ENCODE measurements at regions not wholly inside any gene's neighbourhood (a gene's known extent, or its start where the extent isn't known, plus 50 kb on each side); places are given as distances from the start of the nearest gene placed in this dataset.
"Not testable (repeated sequence)": the region's sequence is repeated elsewhere in the genome, so short reads cannot be mapped to it uniquely, and the experiment has no call there.

- DNase-seq (ENCODE audit: insufficient read length, low spot score) (no peak), FAIRE-seq (no peak)
Measured at GRCh38 chr18:41642756-41643155, 312.3 kb upstream of the PIK3C3 start.

DNA sequence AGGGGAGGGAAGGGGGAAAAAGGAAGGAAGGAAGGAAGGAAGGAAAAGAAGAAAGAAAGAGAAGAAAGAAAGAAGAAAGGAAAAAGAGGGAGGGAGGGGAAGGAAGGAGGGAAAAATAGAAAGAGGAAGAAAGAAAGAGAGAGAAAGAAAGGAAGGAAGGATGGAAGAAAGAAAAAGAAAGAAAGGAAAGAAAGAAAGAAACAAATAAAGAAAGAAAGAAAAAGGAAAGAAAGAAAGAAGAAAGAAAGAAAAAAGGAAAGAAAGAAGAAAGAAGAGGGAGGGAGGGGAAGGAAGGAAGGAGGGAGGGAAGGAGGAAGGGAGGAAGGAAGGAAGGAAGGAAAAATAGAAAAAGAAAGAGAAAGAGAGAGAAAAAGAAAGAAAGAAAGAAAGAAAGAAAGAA, 315.8 kb upstream of the PIK3C3 start:
- FAIRE-seq (no peak), DNase-seq (ENCODE audit: insufficient read length, low spot score) (no peak)

DNA sequence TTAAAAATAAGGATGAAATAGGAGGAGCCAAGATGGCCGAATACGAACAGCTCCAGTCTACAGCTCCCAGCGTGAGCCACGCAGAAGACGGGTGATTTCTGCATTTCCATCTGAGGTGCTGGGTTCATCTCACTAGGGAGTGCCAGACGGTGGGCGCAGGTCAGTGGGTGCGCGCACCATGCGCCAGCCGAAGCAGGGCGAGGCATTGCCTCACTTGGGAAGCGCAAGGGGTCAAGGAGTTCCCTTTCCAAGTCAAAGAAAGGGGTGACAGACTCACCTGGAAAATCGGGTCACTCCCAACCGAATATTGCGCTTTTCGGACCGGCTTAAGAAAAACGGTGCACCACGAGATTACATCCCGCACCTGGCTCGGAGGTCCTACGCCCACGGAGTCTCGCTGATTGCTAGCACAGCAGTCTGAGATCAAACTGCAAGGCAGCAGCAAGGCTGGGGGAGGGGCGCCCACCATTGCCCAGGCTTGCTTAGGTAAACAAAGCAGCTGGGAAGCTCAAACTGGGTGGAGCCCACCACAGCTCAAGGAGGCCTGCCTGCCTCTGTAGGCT, 323.2 kb upstream of the PIK3C3 start:
- not testable (repeated sequence) for DNase-seq (ENCODE audit: insufficient read length, low spot score); FAIRE-seq

GRCh38 chr18:41630232-41630886, 324.7 kb upstream of the PIK3C3 start:
- DNase-seq (ENCODE audit: insufficient read length, low spot score): no peak
- FAIRE-seq: no peak

- FAIRE-seq: no peak
- no peak for DNase-seq (ENCODE audit: insufficient read length, low spot score)
Measured at GRCh38 chr18:41624460-41624859, 330.6 kb upstream of the PIK3C3 start.

DNA sequence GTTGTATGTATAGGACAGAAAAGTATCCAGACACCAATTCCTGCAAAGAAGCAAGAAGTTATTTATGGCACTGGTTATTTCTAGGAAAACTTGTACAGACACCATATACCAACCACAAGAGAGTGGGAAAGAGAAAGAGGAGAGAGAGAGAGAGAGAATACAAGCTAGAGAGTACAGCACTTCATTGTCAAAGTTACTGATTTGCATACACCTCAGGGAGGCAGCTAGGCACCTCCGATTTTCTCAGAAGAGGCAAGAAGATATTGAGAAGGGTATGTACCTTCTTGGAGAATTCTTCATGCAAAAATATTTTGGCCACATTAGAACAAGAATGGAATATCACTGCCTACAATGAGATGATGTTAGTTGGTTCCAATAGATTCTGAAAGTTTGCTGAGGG, 333.9 kb upstream of the PIK3C3 start:
- no peak for DNase-seq (ENCODE audit: insufficient read length, low spot score)
- FAIRE-seq: no peak

GRCh38 chr18:41618147-41618546, 336.9 kb upstream of the PIK3C3 start:
- no peak for FAIRE-seq
- no peak for DNase-seq (ENCODE audit: insufficient read length, low spot score)

GRCh38 chr18:41617647-41618046, 337.4 kb upstream of the PIK3C3 start:
- FAIRE-seq: no peak
- DNase-seq (ENCODE audit: insufficient read length, low spot score): no peak

- DNase-seq (ENCODE audit: insufficient read length, low spot score) (no peak), FAIRE-seq (no peak)
Measured at GRCh38 chr18:41613003-41613609, 341.9 kb upstream of the PIK3C3 start.

DNA sequence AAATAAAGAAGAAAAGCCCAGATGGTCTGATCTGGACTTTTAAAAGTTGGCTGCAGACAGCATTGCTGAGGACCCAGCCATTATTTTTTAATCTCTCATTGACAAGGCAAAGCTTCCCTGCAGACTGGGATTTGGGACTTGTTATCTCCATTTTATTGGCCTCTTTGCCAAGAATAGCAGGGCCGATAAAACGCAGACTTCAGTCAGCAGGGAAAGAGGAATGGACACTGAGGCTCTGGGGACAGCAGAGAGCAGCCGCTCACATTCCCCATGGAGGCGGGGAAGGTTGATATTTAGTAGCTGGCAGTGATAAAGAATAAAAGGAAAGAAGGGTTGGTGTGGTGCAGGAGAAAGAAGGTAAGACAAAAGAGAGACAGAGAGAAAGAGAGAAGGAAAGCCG, 350.1 kb upstream of the PIK3C3 start:
- no peak for FAIRE-seq
- DNase-seq (ENCODE audit: insufficient read length, low spot score): no peak

DNA sequence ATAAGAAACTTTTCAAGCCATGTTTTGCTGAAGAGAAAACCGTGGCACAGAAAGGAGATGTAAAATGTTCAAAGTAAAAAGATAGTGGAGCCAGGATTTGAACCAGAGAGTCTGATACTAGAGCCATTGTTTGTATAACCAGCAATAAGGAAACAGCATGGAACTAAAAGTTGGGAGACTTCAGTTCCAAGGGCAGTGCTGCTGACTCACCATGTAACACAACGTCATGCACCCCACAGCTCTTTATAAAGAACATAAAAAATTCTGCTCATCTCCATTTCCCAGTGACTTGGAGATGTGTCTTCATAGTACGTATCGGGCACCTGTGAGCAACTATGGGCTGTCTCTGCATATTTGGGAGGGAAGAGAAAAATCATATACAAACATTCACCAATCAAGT, 353.0 kb upstream of the PIK3C3 start:
- no peak for DNase-seq (ENCODE audit: insufficient read length, low spot score)
- FAIRE-seq: no peak

- FAIRE-seq: no peak
- DNase-seq (ENCODE audit: insufficient read length, low spot score): no peak
Measured at GRCh38 chr18:41600693-41601391, 354.2 kb upstream of the PIK3C3 start.

DNA sequence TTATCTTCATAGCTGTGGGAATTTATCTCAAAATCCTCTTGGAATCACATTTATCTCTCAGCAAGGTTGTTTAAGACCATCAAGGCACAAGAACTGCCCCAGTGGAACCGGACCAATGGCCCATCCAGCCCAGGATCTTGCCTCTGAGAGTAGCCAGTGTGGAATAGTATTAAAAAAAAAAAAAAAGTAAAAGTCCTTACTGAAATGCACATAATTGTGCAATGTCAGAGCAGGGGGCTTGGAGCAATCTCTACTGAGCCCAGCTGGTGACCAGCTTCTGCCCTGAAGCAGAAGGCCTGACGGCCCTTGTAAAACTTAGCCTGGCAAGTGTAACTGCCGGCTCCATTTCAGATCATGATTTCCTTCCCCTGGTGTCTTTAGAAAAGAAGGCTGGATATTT, 355.6 kb upstream of the PIK3C3 start:
- FAIRE-seq (no peak), DNase-seq (ENCODE audit: insufficient read length, low spot score) (no peak)

DNA sequence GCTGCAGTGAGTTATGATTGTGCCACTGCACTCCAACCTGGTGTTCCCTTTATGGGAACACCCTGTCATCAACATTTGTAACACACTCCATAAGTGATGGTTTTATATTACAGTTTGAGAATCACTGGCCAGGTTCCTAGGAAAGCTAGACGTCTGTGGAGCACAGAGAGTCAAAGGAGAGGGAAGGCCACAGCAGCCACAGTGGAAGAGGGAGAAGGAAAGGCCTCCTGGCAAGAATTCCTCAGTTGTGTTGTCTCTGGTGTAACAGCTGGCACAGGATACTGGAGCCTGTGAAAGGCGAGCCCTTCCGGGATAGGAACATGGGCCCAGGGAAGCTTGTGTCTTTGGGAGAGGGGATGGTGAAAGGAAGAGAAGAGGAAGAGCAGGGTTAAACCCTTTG, 360.5 kb upstream of the PIK3C3 start:
- no peak for DNase-seq (ENCODE audit: insufficient read length, low spot score)
- FAIRE-seq: no peak

- no peak for FAIRE-seq
Measured at GRCh38 chr18:41593171-41593675, 361.8 kb upstream of the PIK3C3 start.

GRCh38 chr18:41587976-41588375, 367.1 kb upstream of the PIK3C3 start:
- DNase-seq (ENCODE audit: insufficient read length, low spot score): no peak
- no peak for FAIRE-seq

More at GRCh38 chr18:41593171-41593675, 361.8 kb upstream of the PIK3C3 start:
- DNase-seq (ENCODE audit: insufficient read length, low spot score): no peak

- no peak for FAIRE-seq
- no peak for DNase-seq (ENCODE audit: insufficient read length, low spot score)
Measured at GRCh38 chr18:41585512-41585911, 369.5 kb upstream of the PIK3C3 start.

DNA sequence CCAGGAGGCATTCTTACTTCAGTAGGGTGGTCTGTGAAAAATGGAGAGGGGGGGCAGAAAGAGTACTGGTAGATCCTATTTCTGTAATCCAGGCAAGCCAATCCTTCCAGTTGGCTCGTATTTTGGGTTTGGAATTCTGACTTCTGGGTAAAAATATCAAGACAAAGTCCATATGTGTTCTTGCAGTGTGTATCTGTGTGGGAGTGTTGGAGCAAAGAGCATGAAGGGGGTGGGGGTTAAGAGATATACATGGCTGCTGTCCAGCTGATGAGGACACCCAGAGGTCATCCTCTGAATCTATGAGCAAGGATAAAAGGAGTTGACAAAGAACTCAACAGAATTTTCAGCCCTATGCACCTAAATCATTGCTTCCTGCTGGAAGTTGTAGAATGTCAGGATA, 375.8 kb upstream of the PIK3C3 start:
- DNase-seq (ENCODE audit: insufficient read length, low spot score) (no peak), FAIRE-seq (no peak)

GRCh38 chr18:41577529-41577928, 377.5 kb upstream of the PIK3C3 start:
- no peak for DNase-seq (ENCODE audit: insufficient read length, low spot score)
- FAIRE-seq: no peak

DNA sequence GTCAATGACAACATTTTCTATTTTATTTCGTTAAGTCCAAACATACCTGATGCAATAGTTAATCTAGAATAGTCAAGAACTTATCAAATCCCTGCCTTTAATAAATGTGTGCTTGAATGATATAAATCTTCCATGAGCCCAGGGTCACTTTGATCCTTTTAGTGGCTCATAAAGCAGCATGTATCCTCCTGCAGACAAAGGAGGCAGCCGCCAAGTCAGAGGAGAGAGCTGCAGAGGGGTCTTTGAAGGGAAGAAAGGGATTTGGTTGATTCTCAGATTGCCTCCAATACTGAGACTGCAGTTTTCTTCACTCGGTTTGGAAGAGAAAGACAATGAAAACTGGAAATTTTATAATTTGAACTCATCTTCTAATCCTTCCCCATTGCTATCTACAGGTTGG, 378.4 kb upstream of the PIK3C3 start:
- FAIRE-seq: no peak

GRCh38 chr18:41569867-41570266, 385.2 kb upstream of the PIK3C3 start:
- no peak for DNase-seq (ENCODE audit: insufficient read length, low spot score)
- FAIRE-seq: no peak

More for the DNA sequence above, 378.4 kb upstream of the PIK3C3 start:
- DNase-seq (ENCODE audit: insufficient read length, low spot score): no peak

GRCh38 chr18:41561961-41562360, 393.1 kb upstream of the PIK3C3 start:
- DNase-seq (ENCODE audit: insufficient read length, low spot score) (no peak), FAIRE-seq (no peak)
